ENCODE measurements at regions not wholly inside any gene's neighbourhood (a gene's known extent, or its start where the extent isn't known, plus 50 kb on each side); places are given as distances from the start of the nearest gene placed in this dataset.
"Not testable (repeated sequence)": the region's sequence is repeated elsewhere in the genome, so short reads cannot be mapped to it uniquely, and the experiment has no call there.

- no peak for DNase-seq (ENCODE audit: low read depth in 2 of 2)
Observed at GRCh38 chr2:3115301-3116042, 262.1 kb downstream of the EIPR1 start.

- DNase-seq (ENCODE audit: low read depth in 2 of 2), result no peak
Observed at GRCh38 chr2:3114406-3115185, 263.0 kb downstream of the EIPR1 start.

- no peak for DNase-seq (ENCODE audit: low read depth in 2 of 2)
Observed at GRCh38 chr2:3113769-3114168, 263.8 kb downstream of the EIPR1 start.

DNA sequence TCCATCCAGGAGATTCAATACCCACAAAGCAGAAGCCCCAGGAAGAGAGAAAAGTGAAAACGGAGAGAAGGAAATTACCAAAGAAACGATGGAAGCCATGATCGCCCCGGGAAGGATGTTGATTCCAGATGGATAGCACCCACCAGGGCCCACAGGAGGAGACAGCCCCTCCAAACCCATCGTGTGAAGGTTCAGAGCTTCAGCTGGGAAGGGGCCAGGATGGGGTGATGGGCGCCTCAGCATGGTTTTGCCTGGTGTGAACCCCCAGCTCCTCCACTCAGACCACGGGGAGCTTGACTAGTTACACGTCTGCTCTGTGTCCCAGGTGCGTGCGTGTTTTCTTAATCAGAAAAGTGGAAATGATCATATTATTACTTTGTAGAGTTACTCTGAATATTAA, 264.5 kb downstream of the EIPR1 start:
- no peak for DNase-seq (ENCODE audit: low read depth in 2 of 2)

GRCh38 chr2:3112553-3112952, 265.1 kb downstream of the EIPR1 start:
- DNase-seq (ENCODE audit: low read depth in 2 of 2), result no peak

DNA sequence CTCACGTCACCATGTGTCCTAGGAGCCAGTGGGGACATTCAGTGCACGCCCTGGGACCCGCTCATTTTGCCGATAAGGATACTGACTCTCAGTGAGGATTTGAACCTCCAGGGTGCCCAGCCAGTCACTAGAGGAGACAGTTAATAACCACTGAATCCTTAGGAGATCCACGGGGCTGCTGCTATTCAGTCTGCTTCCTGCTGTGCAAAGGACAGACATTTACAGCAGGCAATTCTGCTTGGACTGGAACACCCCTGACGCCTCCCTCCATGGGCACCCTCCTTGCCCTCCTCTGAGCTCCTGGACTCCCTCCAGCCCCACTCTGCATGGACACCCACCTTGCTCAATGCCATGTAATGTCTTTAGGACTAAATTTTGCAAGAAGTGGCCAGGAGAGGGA, 265.5 kb downstream of the EIPR1 start:
- no peak for DNase-seq (ENCODE audit: low read depth in 2 of 2)

DNA sequence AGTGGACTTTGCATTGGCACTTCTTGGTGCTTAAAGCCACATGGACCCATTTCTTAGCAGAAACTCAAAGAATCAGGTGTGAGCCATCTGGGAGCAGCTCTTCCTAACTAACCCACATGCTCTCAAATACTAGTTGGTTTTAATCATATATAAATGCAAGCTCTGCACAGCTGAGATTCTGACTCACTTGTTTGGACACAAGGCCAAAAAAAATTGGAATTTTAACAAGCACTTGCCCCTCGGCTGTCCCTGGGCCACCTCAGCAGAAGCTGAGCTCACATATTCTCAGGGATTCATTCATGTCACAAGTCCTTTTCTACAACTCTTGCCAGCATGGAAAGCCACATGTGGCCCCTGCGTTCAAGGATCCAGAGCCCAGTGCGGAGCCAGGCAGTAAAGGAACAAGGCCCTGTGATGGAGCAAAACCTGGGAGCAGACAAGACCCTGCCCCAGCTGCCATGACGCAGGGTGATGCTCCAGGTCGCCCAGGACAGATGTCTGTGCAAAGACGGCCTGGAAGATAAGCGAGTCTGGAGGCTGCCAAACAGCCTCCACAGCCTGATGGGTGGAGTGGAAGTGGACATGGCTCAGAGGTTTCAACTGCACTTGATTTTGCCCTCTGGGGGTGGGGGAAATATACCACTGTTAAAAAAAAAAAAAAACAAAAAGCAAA, 266.5 kb downstream of the EIPR1 start:
- no peak for DNase-seq (ENCODE audit: low read depth in 2 of 2)

GRCh38 chr2:3110555-3110954, 267.1 kb downstream of the EIPR1 start:
- DNase-seq (ENCODE audit: low read depth in 2 of 2), result no peak

DNA sequence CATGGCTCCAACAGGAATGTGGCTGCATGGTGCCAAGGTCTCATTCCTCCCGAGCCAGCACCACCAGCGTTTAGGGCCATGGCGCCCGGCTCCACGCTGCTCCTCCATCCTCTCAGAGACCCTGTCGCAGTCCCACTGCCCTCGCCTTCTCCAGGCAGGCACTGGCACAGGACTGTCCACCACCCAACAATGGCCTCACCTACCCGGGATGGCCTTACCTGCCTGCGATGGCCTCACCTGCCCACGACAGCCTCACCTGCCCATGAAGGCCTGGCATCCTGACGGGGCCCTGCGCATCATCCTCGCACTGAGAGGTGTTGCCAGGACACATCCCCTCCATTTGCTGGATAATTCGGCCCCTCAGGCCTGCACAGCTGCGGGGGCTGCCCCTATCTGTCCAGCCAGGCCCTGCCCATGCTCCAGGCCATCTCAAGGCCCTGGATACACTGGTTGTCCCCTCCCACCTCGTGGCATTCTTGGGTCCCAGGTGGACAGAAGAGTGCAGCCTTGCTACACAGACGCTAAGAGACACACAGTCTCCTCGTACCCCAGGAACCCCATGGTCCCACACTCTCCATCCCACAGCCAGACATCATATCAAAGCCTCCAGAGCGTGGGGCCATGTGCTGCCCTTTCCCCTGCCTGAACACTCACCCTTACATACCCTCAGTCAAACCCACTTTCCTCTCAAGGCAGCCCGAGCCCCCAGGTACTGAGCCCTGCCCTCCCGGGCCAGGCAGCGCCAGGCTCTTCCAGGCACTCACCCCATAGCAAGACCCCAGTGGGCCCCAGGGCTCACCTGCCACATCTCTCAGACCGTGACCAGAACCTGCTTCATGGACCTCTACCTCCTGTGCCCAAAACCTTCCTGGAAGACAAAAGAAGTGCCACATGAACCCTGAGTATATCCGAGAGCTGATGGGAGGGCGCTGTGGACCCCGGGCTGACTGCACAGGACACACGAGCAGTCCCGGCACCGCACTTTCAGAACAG, 268.6 kb downstream of the EIPR1 start:
- no peak for DNase-seq (ENCODE audit: low read depth in 2 of 2)

GRCh38 chr2:3108105-3108504, 269.5 kb downstream of the EIPR1 start:
- no peak for DNase-seq (ENCODE audit: low read depth in 2 of 2)

- DNase-seq (ENCODE audit: low read depth in 2 of 2), result no peak
Observed at GRCh38 chr2:3107567-3107966, 270.1 kb downstream of the EIPR1 start.

GRCh38 chr2:3105814-3106569, 271.6 kb downstream of the EIPR1 start:
- DNase-seq (ENCODE audit: low read depth in 2 of 2), result no peak

GRCh38 chr2:3104958-3105813, 272.4 kb downstream of the EIPR1 start:
- not testable (repeated sequence) for DNase-seq (ENCODE audit: low read depth in 2 of 2)

DNA sequence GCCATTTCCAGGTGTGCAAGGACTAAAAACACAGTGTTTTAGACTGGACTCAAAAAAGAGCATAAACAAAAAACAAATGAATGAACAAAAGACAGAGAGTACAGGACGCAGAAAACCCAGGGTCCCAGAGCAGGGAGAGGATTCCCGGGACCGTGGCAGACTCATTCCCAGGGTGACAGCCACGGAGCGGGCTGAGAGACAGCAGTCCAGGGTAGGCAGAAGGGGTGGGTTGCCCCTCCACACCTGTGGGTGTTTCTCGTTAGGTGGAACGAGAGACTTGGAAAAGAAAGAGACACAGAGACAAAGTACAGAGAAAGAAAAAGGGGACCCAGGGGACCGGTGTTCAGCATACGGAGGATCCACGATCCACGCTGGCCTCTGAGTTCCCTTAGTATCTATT, 273.4 kb downstream of the EIPR1 start:
- no peak for DNase-seq (ENCODE audit: low read depth in 2 of 2)

DNA sequence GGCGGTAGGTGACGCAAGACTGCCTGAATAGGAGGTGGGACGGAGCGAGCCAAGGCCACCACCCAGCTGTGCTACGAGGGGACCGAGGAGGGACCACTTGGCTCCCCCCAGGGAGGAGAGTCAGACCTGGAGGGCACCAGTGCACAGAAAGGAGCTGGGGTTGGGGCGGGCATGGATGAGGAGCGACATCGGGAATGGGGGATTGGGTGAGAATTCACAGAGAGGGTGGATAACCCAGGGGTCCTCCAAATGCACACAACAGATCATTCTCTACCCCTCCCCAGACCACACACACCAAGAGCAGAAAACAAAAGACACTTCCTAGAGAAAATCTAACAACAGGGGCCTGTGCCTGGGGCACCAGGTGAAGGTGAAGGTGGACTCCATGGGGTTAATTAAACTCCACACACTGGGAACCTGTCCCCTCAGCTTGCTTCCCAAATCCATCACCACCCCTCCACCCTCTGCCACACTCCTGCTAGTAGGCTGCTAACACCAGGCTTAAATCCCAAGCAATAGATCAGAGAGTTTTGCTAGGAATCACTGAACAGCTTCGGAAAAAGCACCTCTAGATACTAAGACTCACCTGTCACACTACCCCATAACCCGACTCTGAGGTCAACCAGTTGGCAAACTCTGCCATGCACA, 274.6 kb downstream of the EIPR1 start:
- DNase-seq (ENCODE audit: low read depth in 2 of 2), result no peak

- DNase-seq (ENCODE audit: low read depth in 2 of 2), result no peak
Observed at GRCh38 chr2:3102081-3102921, 275.3 kb downstream of the EIPR1 start.

GRCh38 chr2:3101016-3101942, 276.3 kb downstream of the EIPR1 start:
- DNase-seq (ENCODE audit: low read depth in 2 of 2), result no peak

Measured in stimulated activated CD4-positive, alpha-beta T cell treated with anti-CD3 and anti-CD28 coated beads, Interleukin-4, amount 100 ng/mL, for 48 hours (primary cell).